Amniotic stem cell (primary cell): ENCODE measurements at regions not wholly inside any gene's neighbourhood (a gene's known extent, or its start where the extent isn't known, plus 50 kb on each side); places are given as distances from the start of the nearest gene placed in this dataset.

Source experiments
- DNase-seq: peaks from one replicate; lab custom pipeline; 2025; lab: John Stamatoyannopoulos, UW

DNA sequence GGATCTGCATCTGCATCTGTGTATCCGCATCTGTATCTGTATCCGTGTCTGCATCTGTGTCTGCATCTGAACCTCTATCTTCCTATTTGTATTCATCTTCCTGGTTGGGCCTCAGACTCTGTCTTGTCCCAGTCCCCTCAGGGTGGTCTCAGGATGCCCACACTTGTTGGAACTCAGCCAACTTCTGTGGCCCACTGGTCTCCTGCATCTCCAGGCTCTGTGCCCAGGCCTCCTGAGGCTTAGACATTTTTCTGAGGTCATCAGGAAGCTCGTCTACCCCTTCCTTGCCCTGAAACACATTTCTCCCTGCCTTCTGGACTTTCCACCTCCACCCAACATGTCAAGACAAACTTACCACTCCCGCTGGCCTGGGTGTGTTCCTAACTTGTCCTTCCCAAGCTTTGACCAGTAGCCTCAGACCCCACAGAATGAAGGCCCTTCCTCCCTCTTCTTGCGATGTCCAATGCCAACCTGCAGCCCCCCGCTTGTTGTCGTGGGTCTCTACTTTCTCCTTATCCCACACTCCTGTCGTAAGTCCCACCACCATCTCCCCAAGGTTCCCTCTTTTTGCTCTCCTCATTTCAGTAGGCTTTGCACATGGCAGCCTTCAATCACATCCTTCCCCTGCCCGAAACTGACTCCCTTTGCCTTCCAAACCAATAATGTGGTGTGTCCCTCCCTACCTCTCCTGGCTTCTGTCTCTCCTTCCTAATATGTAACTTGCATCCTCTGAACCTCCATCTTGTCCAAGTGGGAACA, 176.5 kb downstream of the DLL1 start:
- no peak for DNase-seq

DNA sequence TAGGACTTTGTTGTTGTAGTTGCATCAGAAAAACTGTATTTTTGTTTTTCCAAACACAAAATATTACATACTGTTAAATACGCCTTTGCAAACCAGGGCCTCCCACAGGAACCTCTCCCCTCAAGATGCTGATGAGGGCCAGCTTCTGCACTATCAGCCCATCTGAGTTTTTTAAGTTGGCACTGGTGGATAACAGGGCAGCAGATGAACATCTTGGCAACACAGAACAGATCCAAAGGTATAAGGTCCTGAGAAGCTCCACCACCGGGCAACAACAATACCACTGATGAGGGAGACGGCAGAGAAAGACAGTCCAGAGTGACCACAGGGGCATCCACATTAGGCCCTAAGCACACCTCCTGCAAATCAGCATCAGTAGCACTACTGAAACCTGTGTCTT, 177.7 kb downstream of the DLL1 start:
- DNase-seq: no peak

DNA sequence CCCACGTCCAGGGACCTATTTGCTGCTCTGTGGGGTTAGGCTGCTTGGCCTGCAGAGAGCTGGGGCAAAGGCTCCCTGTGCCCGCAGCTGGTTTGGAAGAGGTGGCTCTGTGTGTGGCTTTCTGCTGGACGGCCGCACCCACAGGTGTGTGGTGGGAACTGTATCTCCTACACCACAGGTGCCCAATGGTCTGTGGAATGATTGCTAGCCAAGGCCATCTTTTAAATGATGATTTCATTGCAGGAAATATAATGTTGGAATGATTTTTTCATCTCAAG, 178.4 kb downstream of the DLL1 start:
- DNase-seq: no peak

DNA sequence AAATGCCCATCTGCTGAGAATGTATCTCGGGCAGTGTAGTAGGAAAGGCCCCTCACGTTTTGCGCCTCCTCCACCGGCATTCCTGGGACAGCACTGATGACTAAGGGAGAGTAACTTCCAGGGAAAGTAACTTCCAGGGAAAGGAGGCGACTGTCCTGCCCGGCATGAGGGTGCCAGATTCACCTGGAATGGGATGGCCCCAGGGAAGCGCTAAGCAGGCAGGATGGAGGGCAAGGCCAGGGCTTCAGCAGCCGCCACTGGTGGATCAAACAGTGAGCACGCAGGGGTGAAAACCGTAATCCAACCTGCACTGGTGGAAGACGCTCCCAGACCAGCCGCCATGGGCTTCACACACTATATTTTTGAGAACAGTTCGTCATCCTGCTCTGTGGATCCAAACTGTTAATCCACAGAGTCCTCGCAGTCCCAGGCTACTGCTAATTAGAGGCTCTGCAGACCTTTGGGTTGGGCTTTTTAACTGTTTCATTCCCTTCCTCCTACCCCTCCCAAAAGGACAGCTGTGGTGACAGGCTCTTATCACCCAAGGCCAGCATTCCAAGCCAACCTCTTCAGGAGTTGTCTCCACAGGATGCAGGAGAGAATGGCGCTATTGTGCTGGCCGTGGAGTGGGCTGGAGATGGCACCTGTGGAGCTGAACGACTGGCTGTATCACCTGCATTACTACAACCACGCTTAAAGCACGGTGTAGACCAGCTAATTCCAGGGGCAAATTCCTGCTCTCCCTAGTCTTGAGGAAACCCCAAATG, 178.9 kb downstream of the DLL1 start:
- DNase-seq: no peak

DNA sequence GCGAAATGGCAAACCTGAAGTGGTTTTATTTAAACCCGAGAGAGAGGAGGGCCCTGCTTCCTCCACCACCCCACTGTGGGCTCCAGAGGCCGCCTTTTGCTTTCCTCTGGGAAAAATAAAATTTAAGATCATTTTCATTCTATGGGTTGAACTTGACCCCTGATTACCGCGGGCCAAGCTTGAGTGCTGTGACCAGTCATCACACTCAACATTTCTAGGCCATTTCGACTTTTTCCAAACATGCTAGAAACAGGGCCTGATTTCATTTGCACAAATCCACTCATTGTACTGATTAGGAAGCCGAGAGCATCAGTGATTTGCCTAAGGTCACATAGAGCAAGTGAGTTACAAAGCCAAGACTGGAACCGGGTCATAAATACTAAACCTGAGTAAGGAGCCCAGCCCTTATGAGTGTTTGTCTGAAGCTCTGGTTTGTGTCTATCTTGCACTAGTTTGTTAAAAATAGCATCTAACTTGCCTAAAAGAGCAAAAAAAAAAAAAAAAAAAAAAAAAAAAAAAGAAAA, 179.7 kb downstream of the DLL1 start:
- no peak for DNase-seq

DNA sequence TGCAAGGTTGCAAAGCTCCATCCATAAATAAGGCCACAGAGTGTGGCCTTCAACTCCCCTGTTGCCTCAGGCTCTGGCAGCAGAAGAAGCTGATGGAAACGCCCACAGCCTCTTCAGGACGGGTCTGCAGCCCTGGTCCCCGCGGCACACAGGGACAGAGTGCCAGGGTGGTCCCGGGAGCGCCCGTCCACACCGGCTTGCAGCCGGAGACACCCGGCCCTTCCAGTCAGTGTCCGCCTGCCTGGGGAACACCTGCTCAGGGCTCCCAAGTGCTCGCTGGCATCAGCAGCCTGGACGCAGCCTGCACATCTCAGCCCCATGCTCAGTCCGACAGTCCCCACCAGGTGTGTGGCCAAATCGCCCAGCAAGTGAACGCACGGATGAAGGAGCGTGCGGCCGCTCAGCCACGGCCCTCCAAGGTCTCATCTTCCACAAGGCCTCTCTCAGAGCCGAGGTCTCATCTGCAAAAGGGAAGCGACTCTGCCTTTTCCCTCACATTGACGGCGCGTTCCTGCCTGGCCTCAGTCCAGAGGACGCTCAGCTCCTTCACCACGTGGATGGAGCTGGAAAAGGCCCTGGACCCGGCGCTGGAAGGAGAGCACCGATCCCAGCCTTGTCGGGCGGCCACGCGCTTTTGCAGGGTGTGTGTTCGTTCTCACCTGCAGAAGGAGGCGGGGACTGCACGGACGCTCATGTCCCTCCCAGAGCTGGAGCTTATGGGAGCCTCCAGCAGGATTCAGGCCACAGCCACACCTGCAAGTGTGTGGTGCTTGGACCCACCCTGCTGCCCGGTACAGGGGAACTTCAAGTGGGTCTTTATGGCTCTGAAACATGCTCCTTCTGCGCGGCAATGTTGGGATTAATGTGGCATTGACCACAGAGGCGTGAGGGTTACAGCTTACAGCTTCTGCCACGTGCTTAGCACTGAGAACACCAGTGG, 180.4 kb downstream of the DLL1 start:
- no peak for DNase-seq

DNA sequence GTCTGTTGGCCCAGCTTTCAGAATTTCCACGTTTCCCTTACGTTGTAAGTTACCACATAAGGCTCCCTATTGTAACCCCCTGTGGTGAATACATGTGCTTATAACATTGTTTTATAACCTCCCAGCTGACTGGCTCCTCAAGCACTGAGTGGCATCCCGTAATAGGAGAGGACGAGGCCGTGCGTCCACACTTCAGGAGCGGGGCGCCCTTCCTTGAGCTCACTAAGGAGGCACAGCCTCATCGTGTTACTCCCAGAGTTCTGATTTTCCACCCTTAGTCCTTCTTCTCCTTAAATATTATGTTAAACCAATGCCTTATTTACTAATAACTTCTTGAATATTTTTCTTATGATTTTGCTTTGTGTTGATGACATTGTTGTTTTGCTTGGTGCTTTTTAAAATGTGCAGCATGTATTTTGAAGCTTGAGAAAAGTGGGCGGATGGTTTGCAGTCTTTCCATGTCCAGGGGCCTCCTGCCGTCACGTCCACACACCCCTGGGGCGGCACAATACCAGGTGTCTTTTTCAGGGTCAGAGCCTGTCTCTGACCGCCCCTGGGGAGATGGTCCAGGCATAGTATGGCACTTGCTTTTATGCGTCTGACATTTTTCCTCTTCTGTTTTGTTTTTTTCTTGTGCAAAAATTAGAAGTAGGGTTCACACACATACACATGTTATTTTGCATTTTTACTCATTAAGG, 181.8 kb downstream of the DLL1 start:
- no peak for DNase-seq

DNA sequence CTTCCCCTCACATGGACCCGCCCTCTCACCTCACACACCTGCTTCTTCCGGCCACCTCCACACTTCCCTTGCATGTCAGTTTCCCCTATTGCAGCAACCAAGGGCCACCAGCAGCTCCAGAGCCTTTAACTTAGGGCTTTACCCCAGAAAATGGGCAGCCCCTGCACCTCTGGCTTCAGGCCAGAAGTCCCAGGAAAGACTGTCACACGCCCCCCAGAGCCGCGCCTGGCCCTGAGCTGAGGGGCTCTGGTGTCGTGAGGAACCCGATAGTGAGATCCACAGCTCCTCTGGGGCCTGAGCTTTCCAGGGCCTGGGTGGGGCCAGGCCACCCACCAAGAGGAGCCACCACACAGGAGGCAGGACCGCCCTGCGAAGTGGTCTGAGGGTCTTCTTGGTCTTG, 182.4 kb downstream of the DLL1 start:
- no peak for DNase-seq

DNA sequence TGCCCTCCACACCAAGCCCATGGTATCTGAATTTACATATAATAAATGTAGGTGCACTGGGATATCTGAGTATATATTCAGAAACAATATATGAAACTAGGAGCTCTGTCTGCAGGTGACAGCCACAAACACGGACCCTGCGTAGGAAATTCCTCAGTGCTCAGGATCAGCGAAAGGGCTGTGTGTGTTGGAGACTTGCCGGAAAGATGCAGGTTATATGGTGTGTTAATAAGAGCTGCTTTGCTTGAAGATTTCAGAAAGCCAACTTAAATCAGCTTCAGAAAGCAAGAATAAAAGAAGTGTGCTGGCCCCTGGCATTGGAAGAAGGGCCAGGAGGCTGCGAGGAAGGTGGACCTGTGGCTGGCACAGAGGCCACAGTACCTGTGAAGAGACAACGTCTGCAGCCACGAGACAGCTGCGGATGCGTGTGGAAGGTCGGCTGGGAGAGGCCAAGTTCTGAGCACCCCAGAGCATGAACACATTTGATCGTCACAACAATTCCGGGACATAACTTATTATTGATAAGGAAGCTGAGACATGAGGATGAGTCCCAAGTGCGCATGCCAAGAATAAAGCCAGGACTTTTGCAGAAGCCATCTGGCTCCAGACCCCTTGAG, 183.2 kb downstream of the DLL1 start:
- no peak for DNase-seq

DNA sequence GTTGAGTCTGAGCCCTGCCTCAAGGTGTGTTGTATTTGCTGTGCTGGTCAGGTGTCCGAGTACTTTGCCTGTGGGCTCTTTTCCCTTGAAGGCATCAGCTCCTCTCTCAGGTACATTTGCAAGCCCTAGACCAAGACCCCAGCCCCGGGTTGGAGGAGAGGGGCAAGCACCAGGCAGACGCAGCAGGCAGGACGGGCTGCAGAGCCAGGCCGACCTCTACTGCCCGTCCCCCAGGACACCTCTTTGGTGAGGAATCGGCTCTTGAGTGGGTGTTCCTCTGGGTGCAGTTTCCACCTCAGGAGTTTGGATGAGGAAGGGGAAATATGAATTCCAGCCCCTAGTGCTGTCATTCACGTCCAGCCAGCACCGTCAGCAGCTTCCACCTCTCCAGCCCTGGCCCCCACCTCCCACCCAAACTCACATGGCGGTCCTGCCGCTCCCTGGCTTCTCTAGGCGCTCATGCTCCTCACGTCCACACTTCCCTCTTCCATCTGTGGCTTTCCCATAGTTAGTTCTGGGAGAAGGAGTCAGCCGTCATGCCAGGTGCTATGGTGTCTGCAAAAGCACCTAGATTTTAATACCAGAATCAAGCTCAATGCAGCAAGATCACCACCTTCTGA, 183.9 kb downstream of the DLL1 start:
- no peak for DNase-seq

DNA sequence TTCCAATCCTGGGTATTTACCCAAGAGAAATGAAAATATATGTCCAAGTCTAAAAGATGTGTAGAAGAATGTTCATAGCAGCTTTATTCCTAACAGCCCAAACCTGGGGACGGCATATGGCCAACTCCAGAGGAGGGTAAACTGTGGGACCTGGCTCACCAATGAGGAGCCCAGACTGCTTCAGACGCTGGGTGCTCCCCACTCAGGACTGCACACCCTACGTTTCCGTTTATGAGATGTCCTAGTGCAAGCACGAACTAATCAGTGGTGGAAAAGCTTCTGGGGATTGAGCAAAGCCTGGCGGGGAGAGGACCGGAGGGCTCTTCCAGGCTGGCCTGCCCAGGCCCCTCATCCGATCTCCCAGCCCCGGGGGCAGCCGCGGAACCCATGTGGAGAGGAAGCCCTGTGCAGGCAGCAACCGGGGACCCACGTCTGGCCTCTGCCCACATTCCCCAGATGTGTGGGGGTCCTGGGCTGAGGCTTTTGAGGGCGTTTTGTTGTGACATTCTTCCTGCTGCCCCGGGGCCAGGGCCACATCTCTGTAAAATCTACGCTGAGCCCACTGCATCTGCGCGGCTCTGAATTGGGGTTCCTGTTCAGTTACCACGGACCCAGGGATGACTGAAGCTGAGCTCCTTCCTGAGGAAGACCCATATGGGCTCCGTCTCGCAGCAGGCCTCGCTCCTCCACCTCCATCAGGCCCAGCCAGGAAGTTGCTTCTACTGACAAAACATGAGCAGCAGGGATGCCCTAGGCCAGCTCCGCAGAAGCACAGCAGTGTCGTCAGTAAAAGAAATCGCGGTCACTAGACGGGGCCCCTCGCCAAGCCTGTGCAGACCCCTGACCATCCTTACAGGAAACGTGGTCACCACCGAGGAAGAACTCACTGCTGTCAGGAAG, 188.0 kb downstream of the DLL1 start:
- no peak for DNase-seq

DNA sequence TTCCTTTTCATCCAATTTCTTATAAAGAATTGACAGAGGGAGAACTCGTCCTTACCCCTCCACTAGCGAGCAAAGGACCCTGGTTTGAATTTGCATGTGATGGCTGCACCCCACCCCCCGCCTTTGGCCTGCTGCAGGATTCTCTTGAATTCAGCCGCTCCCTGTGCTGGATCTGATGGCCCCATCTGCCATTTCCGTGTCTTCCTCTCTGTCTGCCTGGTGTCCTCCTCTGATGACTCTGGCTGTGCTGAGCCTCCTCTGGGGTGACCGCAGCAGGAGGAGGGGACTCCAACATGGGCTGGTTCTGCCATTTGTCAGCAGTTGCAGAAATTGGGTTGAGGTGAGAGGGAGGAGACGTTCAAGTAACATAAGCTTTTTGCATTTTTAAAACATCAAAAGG, 188.8 kb downstream of the DLL1 start:
- DNase-seq: no peak

DNA sequence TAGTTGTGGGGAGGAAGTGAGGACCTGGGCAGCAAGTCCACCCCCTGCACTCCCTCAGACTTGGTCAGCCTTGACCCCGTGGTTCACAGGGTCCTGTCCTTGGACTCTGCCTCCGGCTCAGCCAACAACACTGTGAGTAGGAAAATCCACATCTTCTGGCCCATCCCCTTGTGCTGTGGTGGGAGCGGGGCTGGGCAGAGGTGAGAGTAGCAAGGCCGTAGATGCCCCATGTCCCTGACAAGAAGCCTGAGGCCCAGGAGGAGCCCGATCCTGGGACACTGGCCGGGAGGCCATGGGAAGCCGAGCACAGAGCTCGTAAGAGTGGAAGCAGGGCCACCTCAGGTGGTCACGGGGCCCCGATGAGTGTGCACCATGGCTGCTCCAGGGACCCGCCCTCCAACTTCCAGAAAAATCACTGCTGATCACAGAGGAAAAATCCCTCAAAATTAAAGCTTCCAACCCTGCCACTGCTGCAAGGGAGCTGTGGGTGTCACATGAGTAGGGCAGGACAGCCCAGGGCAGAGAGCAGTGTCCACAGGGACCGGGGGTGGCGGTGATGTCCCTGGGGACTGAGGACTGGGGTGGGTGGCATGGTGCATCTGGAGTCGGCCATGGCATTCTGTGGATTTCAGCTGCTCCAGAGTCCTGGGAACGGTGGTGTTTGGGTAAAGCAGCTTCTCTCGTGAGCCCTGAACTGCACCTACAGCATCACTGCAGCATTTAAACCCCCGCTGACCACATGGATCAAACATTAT, 189.4 kb downstream of the DLL1 start:
- no peak for DNase-seq

DNA sequence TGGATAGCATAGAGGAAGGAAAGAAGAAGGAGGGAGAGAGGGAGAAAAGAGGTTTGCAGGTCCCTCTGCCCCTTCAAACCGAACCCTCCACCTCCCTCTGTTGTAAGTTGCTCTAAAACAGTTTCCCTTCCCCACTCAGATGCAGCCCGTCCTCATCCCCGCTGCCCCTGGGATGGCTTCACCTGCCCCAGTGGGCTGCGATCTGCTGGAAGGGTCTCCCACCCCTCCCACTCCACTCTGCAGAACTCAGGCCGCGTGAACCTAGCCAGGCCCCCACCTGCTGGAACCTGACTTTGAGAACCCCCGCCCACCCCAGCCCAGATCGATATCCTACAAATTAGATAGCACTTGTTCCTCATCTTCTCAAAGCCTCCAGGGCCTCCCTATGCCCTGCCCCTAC, 190.8 kb downstream of the DLL1 start:
- no peak for DNase-seq

DNA sequence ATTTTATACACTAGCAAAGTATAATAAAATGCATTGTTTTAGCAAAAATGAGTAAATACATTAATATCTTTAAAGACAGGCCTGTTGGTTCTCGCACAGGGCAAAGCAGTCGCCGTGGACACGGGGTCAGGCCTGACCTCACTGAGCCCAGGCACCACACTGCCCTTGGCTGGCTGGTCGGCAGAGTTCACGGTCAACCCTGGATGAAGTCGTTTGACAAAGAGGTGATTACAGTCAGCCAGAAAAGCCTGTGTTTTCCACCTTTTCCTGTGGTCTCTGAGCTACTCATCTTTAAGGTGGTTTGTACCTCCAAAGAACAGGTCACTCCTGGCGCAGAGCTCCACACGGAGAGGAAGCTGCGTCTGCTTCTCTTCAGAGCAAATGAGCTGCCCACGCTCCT, 191.5 kb downstream of the DLL1 start:
- no peak for DNase-seq

DNA sequence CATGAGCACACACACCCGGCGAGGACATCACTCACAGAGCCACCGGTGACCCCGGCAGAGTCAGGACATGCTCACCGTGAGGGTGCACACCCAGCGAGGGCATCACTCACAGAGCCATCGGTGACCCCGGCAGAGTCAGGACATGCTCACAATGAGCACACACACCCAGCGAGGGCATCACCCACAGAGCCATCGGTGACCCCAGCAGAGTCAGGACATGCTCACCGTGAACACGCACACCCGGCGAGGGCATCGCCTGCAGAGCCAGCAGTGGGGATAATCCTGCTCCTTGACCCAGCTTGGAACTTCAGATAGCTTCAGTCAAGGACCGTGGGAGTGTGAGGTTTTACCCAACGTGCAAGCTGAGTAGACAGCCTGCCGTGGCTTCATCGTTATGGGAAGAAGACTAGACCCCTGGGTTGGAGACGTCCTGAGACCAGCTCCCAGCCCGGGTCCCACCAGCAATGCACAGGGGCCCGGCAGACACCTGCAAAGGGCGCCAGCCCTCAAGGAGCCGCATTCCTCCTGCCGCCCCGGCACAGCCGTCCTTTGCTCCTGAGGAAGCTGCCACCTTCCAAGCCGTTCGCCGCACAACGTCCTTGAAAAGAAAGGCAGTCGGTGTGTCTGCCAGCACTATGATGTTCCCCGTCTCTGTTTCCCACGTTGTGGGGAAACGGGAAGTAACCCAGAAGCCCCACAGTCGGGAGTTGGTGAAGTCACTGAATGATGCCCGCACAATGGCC, 192.3 kb downstream of the DLL1 start:
- no peak for DNase-seq

DNA sequence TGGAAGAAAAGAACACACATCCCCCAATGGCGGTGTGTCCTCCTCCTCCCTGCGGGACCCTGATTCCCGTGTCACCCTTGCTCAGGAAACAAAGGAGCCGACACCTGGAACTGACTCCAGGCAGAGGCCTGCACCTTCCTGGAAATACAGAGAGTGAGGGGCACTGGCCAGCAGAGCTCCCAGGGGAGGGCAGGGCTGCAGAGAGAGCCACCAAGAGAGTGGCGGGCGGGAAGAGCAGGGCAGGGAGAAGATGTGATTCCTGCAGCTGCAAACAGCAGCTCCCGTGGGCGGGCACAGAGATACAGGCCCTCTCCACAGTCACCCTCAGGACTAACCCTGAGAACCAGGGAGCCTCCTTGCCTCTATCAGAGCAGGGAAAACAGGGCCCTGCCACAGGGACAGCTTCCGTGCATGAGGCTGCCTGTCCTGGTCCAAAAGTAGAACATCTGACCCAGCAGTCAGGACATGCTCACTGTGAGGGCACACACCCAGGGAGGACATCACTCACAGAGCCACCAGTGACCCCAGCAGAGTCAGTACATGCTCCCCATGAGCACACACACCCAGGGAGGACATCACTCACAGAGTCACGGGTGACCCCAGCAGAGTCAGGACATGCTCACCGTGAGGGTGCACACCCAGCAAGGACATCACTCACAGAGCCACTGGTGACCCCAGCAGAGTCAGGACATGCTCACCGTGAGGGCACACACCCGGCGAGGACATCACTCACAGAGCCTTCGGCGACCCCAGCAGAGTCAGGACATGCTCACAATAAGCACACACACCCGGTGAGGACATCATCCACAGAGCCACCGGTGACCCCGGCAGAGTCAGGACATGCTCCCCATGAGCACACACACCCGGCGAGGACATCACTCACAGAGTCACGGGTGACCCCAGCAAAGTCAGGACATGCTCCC, 193.1 kb downstream of the DLL1 start:
- DNase-seq: no peak
